UCSD-AML1 (cell line): ENCODE measurements at regions not wholly inside any gene's neighbourhood (a gene's known extent, or its start where the extent isn't known, plus 50 kb on each side); places are given as distances from the start of the nearest gene placed in this dataset.
A peak's percentile ranks its signal among the peaks of the same experiment; 100 is the strongest.

ENCODE experiments used
- DNase-seq: peaks from one replicate; lab custom pipeline; 2025; ENCODE audit not compliant: unreplicated experiment; lab: John Stamatoyannopoulos, UW

DNA sequence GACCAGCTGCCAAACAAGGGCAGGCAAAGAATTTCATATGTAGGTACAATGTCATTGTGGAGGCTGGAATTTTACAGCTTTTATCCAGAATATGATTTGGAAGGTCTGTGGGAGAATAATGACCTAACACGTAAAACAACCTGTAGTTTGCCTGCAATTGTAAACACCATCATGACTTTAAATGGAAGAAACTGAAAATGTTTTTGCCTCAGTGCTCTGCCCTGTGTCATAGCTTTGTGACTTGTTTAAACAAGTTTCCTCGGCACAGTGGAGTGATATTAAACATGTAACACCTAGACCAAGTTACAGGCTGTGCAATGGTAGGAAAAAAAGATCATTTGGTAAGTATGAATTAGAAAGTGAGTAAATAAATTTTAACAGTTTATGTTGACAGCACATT, 171.6 kb upstream of the MBNL1 start:
- DNase-seq, result no peak

DNA sequence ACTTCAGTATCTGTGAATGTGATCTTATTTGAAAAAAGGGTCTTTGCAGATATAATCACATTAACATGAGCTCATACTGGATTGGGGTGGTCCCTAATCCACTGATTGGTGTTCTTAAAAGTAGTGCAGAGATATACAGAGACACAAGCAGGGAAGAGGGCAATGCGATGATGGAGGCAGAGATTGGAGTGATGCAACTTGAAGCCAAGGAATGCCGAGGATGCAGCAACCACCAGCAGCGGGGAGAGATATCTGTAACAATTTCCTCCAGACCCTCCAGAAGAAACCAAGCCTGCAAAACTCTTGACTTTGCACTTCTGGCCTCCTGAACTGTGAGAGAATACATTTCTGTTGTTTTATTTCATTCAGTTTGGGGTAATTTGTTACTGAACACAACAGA, 171.0 kb upstream of the MBNL1 start:
- DNase-seq, result no peak

DNA sequence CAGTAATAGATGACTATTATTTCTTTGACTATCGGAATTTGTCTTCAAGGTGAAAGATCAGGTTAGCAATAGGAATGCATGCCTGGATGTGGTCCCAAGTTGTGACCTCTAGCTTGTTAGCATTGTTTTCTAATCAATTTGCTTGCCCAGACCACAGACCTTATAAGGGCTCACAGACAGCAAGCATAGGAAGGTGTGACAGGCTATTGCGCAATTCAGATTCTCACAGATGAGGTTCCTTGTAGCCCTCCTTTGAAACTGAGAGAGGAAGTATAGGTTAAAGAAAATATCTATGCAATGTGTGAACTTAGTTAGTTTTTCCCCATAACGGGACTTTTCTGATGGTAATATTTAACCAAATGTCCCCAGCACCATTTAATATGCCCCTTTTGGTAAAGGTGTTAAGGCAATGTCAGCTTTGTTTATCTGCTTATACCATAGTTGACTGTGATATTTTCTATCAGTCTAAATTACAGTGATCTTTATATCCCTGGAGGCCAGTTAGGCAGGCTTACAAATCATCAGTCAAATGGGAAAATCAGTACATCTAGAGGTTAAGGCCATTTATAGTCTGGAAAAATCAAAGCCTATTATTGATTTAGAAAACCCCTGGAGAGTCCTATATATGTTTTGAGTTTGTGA, 168.1 kb upstream of the MBNL1 start:
- DNase-seq, result no peak

DNA sequence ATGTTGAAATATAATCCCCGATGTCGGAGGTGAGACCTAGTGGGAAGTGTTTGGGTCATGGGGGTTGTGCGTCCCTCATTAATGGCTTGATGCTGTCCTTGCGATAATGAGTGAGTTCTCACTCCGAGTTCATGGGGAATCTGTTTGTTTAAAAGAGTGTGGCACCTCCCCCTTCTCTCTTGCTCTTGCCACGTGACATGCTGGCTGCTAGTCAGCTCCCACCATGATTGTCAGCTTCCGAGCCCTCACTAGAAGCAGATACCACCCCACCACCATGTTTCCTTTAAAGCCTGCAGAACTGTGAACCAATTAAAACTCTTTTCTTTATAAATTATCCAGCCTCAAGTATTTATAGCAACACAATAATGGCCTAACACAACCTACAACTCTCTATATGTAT, 166.3 kb upstream of the MBNL1 start:
- no peak for DNase-seq

DNA sequence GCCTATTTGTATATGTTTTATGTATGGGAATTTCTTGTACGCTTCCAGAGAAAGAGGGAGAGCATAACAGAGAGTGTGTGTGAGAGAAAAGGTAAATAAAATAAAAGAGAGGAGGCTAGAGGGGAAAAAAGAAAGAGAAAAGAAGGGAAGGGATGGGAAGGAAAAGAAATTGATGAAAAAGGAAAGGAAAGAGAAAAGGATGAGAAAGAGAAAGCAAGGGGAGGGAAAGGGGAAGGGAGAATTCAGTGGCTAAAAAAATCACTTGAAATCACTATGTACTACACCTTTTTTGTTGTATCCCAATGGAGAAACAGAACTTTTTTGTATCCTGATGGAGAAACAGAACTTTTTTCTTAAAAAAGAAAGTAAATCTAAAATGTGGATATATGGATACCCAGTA, 165.5 kb upstream of the MBNL1 start:
- no peak for DNase-seq

DNA sequence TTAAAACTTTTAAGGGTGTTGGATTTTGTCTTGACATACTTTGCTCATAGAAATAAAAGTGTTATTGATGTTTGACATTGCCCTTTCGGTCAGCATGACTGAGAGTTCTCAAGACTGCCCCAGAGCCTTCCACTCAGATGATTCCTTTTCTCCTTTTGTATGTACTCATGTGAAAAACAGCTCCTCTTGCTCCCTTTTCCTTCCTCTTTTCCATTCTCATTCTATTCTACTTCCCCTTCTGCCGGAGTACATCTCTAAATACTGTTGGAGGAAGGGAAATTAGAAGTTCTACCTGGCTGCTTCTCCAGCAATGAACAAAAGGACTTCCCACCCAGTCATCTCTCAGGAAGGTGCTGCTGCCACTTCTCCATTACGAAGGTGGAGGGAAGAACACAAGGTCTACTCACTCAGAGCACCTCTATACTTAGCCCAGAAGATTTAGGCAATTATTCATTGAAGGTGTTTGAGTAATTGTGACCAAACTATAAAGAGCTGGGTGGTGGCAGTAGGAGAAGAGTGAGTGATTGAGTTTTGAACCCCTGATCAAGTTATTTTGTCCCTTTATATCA, 163.8 kb upstream of the MBNL1 start:
- peak; percentile 11 for DNase-seq

DNA sequence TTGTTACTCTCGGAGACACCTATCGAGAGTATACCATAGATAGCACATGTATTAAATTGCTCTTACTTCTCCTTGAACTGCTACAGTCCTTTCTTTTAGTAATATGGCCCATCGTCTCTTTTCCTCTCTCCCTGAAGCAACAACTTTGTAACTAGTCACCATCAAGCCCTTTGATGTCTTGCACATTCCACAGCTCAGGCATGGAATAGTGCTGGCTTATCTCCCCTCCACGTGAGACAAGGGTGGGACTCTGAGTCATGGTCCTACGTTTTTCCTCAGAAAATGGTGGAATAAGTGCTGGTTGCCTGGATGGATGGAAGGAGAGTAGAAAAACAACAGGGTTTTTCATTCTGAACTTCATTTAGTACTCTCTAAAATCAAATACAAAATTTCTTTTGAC, 163.3 kb upstream of the MBNL1 start:
- no peak for DNase-seq

DNA sequence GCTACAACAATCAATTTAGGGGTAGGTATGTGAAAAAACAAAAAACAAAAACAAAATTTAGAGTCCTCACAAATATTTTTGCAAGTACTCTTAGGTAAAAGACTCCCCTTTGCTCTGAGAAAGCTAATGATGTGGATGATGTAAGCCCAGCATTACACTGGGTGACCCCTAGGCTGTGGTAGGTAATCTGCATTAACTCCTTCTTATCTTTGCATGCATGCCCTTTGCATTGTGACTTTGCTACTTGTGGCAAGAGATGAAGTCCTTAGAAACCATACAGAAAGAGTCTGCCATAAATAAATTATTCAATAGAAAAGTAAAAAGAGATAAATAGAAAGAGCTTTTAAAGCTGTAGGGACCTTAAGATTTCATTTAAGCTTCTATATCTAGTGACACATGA, 159.7 kb upstream of the MBNL1 start:
- no peak for DNase-seq

DNA sequence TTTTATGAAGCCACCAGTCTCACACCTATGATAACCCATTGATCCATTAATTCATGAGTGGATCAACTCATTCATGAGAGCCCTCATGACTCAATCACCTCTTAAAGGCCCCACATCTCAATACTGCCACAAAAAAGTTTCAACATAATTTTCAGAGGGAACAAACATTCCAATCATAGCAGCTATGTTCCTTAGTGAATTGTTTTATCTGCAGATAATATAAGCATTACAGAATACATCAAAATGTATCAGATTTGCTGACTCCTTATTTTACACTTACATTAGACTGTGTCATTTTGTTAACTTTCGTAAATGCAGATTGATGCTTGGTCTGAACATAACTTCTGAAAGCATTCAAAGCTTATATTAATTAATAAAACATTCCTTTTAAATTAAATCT, 155.3 kb upstream of the MBNL1 start:
- no peak for DNase-seq

DNA sequence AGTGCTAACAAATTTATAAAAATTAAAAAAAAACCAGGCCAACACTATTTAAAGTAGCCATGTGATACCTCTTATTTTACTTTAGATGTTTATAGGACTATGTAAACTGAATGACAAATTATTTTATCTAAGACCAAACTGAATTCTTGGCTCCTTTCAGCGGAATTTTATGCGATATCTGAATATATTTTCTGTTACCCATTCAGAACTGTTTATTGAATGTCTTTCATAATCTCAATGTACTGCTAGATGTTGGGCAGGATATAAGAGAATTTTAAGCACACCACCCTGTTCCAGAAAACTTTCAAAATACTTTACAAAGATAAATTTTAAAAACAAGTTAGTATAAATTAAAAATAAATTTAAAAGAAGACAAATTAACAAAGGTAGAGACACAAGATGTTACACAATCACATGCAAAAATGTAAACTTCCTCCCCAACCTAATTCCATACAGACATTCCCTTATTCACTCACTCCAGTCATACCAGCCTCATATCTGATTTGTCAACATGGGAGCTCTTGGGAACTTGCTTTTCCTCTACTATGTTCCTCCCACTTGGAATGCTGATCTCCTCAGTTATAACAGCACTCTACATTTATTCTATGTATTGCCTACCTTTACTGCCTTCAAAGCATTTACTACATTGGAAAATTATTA, 154.6 kb upstream of the MBNL1 start:
- DNase-seq, result no peak

DNA sequence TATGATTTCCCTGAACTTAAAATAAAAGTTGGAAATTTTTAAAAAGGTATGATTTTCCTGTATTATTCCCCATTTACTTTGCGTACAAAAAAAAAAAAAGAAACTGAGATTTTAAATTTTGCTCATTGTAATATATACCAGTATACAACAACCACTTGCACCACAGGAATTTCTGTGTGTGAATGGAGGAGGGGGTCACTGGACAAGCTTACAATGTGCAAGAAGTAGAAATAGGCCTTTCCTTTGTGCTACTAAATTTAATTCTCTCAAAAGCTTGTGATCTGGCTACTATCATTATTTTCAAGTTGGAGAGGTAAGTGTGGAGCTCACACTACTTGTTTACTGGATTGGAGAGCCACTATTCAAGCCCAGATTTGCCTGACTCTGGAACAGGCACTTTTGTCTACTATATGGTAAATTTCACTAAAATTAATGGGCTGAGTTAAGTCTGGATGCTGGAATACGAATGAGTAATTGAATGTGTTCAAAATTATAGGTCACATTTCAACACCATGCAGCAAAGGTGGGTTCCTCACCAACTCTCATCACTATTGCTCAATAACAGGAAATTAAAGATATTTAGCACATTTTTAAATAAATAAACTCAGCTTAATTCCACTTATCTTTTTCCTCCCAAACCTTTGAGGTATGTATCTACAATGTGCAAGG, 148.0 kb upstream of the MBNL1 start:
- no peak for DNase-seq

DNA sequence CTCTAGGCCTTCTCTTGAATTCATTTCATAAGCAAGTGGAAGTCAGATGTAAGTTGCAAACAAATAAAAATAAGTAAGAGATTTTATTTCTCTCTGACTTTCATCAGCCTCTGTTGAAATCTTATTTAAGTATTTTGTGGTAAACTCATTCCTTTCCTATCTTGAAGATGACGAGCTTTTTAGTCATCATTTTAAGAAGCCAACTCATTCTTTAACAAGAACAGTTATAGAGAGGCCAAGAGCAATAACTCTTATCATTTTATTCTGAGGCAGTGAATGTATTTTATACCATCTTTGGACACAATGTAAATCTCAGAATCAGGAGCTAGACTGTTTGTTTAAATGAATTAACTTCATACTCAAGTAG, 147.5 kb upstream of the MBNL1 start:
- no peak for DNase-seq

DNA sequence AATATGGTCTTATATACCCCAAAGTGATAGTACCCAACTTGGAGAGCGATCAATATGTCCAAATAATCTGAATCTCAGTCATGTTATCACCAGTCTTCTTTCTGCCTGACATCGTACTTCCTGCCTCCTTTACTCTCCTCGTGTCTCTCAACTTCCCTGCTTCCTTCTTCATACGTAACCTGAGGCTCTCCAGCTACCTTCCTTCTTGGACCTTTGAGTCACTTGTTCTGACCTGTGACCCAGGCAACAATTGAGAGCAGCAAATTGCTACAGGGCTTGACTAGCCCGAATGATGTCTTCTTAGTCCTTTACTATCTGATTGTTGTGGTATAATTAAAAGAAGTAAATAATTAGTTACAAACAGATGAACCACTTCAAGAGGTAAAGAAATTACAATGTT, 145.9 kb upstream of the MBNL1 start:
- DNase-seq, result no peak

DNA sequence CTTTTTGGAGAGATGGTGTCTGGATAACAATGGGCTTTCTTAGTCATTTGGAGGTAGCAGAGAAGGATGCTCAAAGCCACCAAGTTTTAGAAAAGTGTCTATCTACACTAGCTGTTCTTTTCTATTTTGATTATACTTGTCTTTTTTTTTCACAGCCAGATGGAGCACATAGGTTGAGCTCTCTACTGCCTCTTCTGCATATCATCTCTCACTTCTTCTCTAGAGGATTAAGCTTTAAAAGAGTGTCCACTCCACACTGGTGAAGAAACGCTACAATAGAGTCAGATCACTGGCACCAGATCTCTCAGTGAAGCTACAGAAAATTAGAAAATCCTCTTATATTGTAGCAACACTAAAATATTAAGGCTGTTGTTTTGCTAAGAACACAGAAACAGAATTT, 145.3 kb upstream of the MBNL1 start:
- no peak for DNase-seq

DNA sequence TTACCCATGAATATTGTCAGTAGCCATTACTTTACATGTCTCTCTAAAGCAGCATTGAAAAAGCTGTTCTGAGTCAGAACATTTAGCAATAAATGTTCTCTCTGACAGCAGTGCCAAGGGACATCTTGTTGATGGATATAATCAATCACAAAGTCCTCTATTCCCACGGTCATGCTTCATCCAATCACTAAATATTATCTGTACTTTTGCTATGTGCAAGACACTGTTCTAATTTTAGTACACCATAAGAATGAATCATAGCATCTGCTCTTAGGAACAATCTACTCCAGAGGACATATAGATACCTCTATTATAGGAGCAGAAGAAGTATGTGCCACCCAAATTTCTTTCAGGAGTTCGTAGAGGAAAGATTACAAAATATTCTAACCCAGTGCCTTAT, 142.5 kb upstream of the MBNL1 start:
- DNase-seq, result no peak

DNA sequence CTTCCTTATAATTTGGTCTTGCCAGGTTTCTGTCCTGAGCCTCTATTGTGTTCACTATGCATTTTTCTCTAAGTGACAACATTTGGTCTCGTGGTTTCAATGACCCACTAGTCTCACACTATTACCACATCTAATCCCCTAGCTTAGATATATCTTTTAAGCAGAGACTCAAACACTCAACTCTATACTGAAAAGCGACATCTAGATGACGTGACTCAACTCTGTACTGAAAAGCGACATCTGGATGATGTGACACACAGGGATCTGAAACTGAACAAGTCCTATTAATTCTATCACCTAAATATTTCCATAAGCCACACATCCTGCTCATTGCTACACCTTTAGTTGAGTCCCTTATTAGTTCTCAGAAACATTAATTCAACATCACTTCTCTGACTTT, 141.7 kb upstream of the MBNL1 start:
- no peak for DNase-seq

DNA sequence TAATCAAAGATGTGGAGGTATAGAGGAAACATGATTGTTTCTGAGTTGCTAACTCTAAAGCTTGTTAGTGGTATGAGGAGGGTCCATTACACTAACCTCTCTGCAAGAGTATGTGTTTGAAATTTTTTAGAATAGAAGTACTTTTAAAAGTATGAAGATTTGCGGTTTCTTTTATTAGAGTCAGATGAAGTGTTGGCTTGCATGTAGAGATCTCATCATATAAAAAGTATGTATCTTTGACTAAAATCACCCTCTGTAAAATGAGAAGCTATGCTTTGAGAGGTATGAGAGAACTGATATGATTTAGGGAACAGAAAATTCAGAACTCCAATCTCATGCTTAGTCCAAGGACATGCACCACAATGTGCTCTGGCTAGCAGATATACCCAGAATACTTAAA, 140.4 kb upstream of the MBNL1 start:
- DNase-seq, result no peak

DNA sequence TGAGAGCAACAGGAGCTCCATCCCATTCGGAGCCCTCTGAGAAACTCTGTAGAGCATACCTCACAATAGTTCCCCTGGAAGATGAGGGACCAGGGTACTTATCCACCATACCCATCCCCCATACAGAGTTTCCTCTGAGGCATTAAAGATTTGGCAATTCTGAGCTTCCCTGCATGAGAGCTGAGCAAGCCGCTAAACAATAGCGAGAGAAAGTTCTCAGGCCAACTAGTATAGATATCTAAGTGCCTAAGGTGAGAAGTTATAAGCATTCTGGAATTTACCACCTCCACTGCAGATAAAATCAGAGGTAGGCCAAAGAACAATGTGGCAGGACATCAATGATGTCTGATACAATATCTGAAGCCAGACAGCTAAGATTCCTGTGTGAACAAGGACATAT, 129.1 kb upstream of the MBNL1 start:
- no peak for DNase-seq

DNA sequence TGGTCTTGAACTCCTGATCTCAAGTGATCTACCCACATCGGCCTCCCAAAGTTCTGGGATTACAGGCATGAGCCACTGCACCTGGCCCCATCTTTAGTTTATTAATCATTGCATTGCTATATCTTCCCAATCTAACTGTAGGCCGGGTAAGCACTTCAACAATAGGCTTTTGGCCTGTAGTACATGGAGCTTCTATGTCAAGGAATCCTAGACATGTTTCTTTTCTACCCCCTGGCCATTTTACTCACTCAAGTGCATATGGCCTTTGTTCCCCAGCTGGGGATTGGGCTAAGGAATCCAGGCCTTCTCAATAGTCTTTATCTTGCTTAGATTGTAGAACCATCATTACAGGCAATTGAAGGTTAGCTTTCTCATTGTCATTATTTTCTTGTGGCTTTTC, 122.3 kb upstream of the MBNL1 start:
- no peak for DNase-seq

DNA sequence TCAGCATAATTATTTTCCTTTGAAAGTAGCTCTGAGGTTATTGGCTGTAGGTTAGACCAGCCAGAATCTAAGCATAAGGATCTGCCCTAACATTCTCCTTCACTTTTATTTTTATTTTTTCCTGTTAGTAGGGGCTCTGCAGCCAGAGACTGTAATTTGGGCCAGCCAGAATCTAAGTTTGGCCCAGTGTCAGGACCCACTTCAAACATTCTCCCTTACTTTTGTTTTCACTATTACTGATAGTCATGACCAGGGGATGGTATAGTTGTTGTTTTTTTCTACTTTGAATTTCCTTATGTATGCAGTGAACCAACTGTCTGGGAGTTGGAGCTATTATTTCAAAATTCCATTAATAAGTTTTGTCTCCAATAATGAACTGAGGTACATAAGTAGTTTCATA, 121.0 kb upstream of the MBNL1 start:
- DNase-seq, result no peak

DNA sequence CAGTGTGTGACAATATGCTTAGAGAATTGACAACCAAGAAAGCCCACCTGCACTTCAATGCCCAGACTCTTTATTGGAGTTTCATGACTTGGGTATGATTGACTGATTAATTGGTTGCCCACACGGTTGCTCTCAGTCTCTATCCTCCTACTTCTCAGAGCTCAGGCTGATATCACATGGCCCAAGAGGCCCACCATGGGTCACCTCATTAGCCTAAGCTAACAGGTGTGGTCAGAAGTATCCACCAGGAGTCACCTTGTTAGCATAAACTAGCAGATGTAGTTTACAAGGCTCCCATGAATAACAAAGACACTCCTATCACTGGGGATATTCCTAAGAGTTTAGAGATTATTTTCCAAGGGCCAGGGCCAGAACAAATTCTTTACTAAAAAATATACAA, 120.2 kb upstream of the MBNL1 start:
- DNase-seq, result no peak

DNA sequence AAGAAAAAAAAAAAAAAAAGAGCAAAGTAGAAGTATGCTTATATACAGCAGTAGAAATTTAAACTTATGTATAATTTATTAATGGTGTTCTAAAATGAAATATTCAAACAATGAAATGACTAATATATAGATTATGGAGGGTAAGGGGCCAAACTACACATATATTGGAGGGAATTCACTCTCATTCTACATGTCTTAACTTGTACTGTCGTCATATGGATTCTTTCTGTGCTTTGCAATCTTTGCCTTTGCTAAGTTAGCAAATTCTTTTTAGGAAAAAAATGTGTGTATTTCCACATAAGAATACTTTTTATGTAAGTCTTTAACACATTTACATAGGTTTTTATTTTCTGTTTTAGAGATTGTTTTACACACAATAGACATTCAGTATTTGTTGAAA, 118.9 kb upstream of the MBNL1 start:
- DNase-seq, result no peak
